Central memory CD8-positive, alpha-beta T cell (primary cell): ENCODE measurements at regions not wholly inside any gene's neighbourhood (a gene's known extent, or its start where the extent isn't known, plus 50 kb on each side); places are given as distances from the start of the nearest gene placed in this dataset.
"Not testable (repeated sequence)": the region's sequence is repeated elsewhere in the genome, so short reads cannot be mapped to it uniquely, and the experiment has no call there.

Experiments used
- ATAC-seq: fragments of 150-1000 bp; cut with Tn5 transposase; replicated peaks from 2 replicates; pipeline ENCODE4 v1.10.0; 2022; ENCODE audit warnings: mild to moderate bottlenecking, moderate FRiP score, moderate number of reproducible peaks; ENCODE audit not compliant: poor library complexity, severe bottlenecking; ENCODE audit errors: extremely low read depth
- DNase-seq, 2 donors: peaks; one replicate each; pipeline ENCODE4 v3.0.0; 2021; ENCODE audit warnings: low spot score in 2 of 2
- H3K27ac Mint-ChIP-seq: one replicate; pipeline ENCODE4 v1.8.0; 2022; ENCODE audit warnings: low read depth, mild to moderate bottlenecking, moderate library complexity, mixed read lengths
- H3K27me3 Mint-ChIP-seq: one replicate; pipeline ENCODE4 v1.8.0; 2022; ENCODE audit warnings: mixed read lengths
- H3K36me3 Mint-ChIP-seq: one replicate; pipeline ENCODE4 v1.8.0; 2022; ENCODE audit warnings: mild to moderate bottlenecking, moderate library complexity, mixed read lengths; ENCODE audit not compliant: insufficient read depth
- H3K4me1 Mint-ChIP-seq: one replicate; pipeline ENCODE4 v1.8.0; 2022; ENCODE audit warnings: mixed read lengths
- H3K4me3 Mint-ChIP-seq: one replicate; pipeline ENCODE4 v1.8.0; 2022; ENCODE audit warnings: mild to moderate bottlenecking, moderate library complexity, mixed read lengths
- H3K9me3 Mint-ChIP-seq: one replicate; pipeline ENCODE4 v1.8.0; 2022; ENCODE audit warnings: mixed read lengths

DNA sequence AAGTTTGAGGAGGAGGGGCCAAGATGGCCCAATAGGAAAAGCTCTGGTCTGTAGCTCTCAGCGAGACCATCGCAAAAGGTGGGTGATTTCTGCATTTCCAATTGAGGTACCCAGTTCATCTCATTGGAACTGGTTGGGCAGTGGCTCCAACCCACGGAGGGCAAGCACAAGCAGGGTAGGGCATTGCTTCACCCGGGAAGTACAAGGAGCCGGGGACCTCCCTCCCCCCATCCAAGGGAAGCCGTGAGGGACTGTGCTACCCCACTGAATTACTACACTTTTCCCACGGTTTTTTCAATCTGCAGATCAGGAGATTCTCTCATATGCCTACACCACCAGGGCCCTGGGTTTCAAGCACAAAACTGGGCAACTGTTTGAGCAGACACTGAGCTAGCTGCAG lies 58.0 kb upstream of the EFCAB3 start:
- no peaks in the 10 kb centered on the region for H3K36me3 Mint-ChIP-seq
- no peak for ATAC-seq
- no peaks in the 10 kb centered on the region for H3K4me1 Mint-ChIP-seq
- H3K27me3 Mint-ChIP-seq: peaks cover 66% of the 10 kb centered on the region
- no peak overlapping the region for H3K27ac Mint-ChIP-seq
- H3K4me3 Mint-ChIP-seq: no peak overlapping the region
- DNase-seq: no peak
- no peaks in the 10 kb centered on the region for H3K9me3 Mint-ChIP-seq

DNA sequence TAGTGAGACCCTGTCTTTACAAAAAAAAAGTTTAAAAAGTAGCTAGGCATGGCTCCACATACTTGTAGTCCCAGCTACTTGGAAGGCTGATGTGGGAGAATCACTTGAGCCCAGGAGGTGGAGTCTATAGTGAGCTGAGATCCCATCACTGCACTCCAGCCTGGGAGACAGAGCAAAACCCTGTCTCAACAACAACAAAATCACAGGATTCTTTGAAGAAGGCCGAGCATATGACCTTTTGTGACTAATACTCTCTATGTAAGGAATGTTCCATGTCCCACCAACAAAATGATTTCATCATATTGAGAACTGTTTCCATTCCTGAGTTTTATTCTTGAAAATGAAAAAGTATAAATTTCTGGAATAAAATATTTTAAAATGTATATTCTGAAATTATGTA lies 58.9 kb upstream of the EFCAB3 start:
- peaks cover 75% of the 10 kb centered on the region for H3K27me3 Mint-ChIP-seq
- no peak for DNase-seq
- no peak overlapping the region for H3K27ac Mint-ChIP-seq
- no peaks in the 10 kb centered on the region for H3K4me1 Mint-ChIP-seq
- ATAC-seq: no peak
- no peak overlapping the region for H3K4me3 Mint-ChIP-seq
- no peaks in the 10 kb centered on the region for H3K9me3 Mint-ChIP-seq
- H3K36me3 Mint-ChIP-seq: no peaks in the 10 kb centered on the region

DNA sequence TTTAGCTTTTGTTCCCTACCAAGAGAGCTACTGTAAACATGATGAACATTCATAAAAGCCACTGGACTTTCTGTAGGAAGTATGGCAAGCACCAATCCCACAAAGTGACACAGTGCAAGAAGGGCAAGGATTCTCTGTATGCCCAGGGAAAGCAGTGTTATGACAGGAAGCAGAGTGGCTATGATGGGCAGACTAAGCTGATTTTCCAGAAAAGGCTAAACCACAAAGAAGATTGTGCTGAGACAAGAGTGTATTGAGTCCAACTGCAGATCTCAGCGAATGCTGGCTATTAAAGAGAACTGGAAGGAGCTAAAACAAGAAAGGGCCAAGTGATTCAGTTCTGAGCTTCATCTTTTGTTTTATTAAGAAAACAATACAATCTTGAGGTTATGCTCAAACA lies 60.5 kb upstream of the EFCAB3 start:
- Mint-ChIP-seq H3K4me1 (no peaks in the 10 kb centered on the region), H3K27me3 (peaks cover 88% of the 10 kb centered on the region), H3K36me3 (no peaks in the 10 kb centered on the region), H3K4me3 (no peak overlapping the region), H3K9me3 (no peaks in the 10 kb centered on the region), H3K27ac (no peak overlapping the region)
- no peak for DNase-seq
- ATAC-seq: no peak

DNA sequence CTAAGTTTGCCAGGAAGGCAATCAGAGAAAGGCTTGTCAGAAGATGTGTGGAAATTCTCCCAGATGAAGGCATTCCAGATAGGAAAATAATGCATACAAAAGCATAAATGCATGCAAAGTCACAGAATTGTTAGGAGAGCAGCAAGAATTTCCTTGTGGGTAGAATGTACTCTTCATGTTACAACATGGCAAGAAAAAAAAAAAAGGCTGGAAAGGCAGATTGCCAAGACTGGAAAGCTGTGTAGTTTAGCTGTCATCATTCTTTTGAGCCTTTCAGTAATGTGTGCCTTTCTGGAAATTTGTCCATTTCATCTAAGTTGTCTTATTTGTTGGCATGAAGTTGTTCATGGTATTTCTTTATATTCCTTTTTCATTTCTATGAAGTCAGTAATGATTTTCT lies 71.0 kb upstream of the EFCAB3 start:
- H3K27me3 Mint-ChIP-seq: peaks cover 74% of the 10 kb centered on the region
- no peaks in the 10 kb centered on the region for H3K4me1 Mint-ChIP-seq
- ATAC-seq: no peak
- H3K27ac Mint-ChIP-seq: no peak overlapping the region
- H3K9me3 Mint-ChIP-seq: no peaks in the 10 kb centered on the region
- no peaks in the 10 kb centered on the region for H3K36me3 Mint-ChIP-seq
- DNase-seq: no peak
- H3K4me3 Mint-ChIP-seq: no peak overlapping the region

DNA sequence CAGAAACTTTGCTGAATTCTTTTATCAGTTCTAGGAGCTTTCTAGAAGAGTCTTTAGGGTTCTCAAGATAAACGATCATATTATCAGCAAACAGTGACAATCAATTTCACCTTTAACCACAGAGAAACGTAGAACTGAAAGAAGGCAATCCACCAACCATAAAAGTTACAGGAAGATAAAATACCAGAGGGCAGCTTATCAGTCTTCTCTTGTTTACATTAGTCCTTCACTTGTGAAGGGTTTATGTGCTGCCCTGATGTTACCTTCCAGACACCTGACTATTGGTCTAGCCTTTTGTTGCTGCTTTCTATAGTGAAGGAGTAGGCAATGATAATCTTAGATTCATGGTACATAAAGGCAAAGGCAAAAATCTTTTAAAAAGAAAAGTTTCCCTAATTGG lies 73.2 kb upstream of the EFCAB3 start:
- H3K4me3 Mint-ChIP-seq: no peak overlapping the region
- no peak for DNase-seq
- peaks cover 72% of the 10 kb centered on the region for H3K27me3 Mint-ChIP-seq
- no peaks in the 10 kb centered on the region for H3K36me3 Mint-ChIP-seq
- H3K4me1 Mint-ChIP-seq: no peaks in the 10 kb centered on the region
- ATAC-seq: no peak
- no peaks in the 10 kb centered on the region for H3K9me3 Mint-ChIP-seq
- H3K27ac Mint-ChIP-seq: no peak overlapping the region

DNA sequence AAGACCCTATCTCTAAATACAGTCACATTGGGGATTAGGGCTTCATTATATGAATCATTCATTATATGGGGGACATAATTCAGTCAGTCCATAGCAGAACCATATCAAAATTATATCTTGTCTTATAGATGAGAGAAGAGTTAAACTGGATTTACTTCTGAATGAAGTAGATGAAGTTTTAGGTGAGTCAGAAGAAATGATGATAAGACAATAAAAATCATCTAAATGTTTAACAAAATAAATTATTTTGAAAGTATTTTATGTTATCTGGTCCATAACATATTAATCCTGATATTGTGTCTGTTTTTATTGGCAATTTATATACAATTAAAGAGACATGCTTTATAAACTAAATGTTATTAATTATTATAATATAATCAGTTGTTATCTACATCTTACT lies 76.9 kb upstream of the EFCAB3 start:
- Mint-ChIP-seq H3K9me3 (peaks cover 5% of the 10 kb centered on the region), H3K4me3 (no peak overlapping the region), H3K27ac (no peak overlapping the region), H3K36me3 (no peaks in the 10 kb centered on the region), H3K27me3 (peaks cover 59% of the 10 kb centered on the region), H3K4me1 (no peaks in the 10 kb centered on the region)
- ATAC-seq: no peak
- no peak for DNase-seq

DNA sequence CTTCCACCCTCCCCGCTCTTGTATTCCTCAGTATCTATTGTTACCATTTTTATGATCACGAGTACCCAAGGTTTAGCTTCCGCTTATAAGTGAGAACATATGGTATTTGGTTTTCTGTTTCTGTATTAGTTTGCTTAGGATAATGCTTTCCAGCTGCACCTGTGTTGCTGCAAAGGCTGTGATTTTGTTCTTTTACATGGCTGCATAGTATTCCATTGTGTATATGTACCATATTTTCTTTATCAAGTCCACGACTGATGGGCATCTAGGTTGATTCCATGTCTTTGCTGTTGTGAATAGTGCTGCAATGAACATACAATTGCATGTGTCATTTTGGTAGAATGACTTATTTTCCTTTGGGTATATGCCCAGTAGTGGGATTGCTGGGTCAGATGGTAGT lies 79.7 kb upstream of the EFCAB3 start:
- no peaks in the 10 kb centered on the region for H3K36me3 Mint-ChIP-seq
- DNase-seq: no peak

DNA sequence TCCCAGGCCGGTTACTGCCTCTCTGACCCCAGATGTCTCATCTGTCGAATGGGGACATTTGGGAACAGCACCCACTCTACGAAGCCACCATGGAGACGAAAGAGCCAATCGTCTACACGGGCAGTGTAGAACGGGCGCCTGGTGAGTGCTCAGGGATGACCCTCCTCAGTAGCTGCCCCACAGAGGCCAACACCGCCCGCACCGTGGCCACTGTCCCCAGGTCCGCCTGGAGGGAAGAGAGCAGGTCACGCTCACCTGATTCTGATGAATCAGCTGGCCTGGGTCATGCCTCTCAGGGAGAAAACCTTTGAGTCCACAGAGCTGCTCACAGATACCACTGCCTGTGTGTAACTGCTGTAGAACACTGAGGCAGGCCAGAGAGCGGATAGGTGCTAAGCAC lies 105.1 kb upstream of the EFCAB3 start:
- not testable (repeated sequence) for H3K36me3 Mint-ChIP-seq, H3K4me3 Mint-ChIP-seq, H3K27me3 Mint-ChIP-seq, H3K9me3 Mint-ChIP-seq, H3K4me1 Mint-ChIP-seq, DNase-seq, ATAC-seq, H3K27ac Mint-ChIP-seq

More for the DNA sequence above, 79.7 kb upstream of the EFCAB3 start:
- ATAC-seq: no peak
- no peak overlapping the region for H3K4me3 Mint-ChIP-seq
- H3K9me3 Mint-ChIP-seq: peaks cover 5% of the 10 kb centered on the region
- H3K27ac Mint-ChIP-seq: no peak overlapping the region
- H3K4me1 Mint-ChIP-seq: no peaks in the 10 kb centered on the region
- peaks cover 32% of the 10 kb centered on the region for H3K27me3 Mint-ChIP-seq

DNA sequence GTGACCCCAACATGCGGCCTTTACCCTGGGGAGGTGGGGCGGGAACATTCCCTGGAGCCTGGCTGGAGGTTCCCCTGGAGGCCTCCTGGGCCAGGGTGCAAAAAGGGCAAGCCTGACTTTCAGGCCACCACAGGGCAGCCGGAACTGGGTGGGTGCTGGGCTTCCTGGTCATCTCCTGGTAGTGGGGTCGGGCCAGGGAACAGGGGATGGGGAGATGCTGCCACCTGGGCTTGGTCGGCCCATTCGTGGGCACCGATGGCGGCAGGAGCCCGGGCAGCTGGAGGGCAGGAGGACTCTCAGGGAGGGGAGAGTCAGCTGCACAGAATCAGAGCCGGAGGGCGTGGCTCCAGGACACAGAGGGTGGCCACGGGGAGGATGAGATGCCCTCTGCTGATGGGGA lies 112.0 kb upstream of the EFCAB3 start:
- ATAC-seq, DNase-seq, H3K27me3 Mint-ChIP-seq, H3K27ac Mint-ChIP-seq, H3K9me3 Mint-ChIP-seq, H3K36me3 Mint-ChIP-seq, H3K4me3 Mint-ChIP-seq, H3K4me1 Mint-ChIP-seq: not testable (repeated sequence)

DNA sequence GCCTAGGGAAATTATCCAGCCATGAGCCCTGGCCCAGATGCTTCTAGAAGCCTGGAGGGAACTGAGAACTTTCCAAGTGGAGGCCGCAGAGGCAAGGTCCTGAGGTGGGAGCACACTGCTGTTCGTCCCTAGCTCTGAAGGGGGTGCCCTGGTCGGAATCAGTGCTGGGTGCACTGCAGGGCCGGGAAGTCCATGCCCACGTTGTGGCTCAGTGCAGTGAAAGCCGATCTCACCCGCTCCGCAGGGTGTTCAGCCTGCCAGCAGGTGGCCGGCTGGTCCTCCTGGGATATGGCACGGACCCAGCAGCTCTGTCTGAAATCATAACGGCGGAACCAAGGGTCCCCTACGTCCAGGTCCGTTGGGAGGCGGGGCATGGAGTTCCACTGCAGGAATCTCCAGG lies 115.4 kb upstream of the EFCAB3 start:
- H3K4me1 Mint-ChIP-seq, H3K36me3 Mint-ChIP-seq, H3K27ac Mint-ChIP-seq, H3K4me3 Mint-ChIP-seq, H3K9me3 Mint-ChIP-seq, H3K27me3 Mint-ChIP-seq, ATAC-seq, DNase-seq: not testable (repeated sequence)

DNA sequence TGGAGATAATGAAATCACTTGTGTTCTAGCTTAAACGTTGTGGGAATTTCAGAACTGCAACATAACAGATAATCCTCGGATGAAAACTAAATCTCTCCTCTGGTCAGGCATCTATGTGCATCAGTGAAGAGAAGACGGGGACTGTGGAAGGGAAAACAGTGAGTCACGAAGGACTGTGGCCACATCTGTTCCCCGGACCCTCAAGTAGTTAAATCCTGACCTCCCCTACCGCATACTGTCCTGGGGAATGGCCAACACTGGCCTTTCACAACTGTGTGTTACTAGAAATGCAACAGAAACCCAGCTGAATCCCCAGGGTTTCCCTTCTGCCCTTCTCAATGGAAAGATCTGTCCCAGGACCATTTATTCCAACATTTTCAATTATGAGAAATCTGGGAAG lies 124.6 kb upstream of the EFCAB3 start:
- not testable (repeated sequence) for ATAC-seq, DNase-seq, H3K27me3 Mint-ChIP-seq, H3K4me1 Mint-ChIP-seq, H3K9me3 Mint-ChIP-seq, H3K36me3 Mint-ChIP-seq, H3K4me3 Mint-ChIP-seq, H3K27ac Mint-ChIP-seq

DNA sequence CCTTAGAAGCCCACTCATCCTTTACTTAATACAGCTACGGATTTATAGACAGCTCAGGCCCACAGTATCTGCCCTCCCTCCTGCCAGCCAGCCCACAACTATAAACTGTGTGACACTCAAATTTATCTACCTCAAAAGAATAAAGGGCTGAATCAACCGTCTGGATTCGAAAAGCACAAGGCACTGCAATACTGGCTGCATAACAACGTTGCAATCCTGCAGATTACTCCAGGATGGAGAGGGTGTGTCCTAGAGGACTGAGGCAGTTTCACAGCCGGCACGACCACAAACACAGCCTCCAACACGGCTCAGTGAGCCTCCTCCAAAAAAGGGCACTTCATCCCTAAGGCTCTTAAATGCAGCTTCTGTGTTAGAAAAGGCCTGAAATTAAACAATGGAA lies 138.3 kb upstream of the EFCAB3 start:
- H3K9me3 Mint-ChIP-seq, ATAC-seq, H3K27ac Mint-ChIP-seq, H3K4me3 Mint-ChIP-seq, H3K4me1 Mint-ChIP-seq, H3K36me3 Mint-ChIP-seq, DNase-seq: not testable (repeated sequence)
- peaks cover 46% of the 10 kb centered on the region for H3K27me3 Mint-ChIP-seq

DNA sequence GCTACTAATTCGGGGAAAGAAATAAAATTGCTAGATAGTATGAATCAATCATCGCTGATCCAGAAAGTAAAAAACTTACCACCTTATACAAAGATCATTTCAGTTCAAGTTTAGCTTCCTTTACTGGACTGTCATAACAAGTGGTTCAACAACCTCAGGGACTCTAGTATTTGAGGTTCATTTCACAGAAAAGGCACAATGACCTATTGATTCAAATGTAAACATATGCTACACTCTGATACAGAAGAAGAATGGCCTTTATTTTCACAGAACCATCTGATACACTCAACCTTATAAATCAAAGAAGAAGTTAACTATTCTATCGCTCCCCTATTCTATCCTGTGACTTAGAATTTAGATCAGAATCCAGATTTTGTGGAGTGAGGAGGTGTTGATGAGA lies 140.8 kb upstream of the EFCAB3 start:
- ATAC-seq: not testable (repeated sequence)
- peaks cover 47% of the 10 kb centered on the region for H3K27me3 Mint-ChIP-seq

More for the DNA sequence above, 140.8 kb upstream of the EFCAB3 start:
- not testable (repeated sequence) for H3K27ac Mint-ChIP-seq, DNase-seq, H3K4me1 Mint-ChIP-seq, H3K36me3 Mint-ChIP-seq, H3K4me3 Mint-ChIP-seq, H3K9me3 Mint-ChIP-seq
